ENCODE measurements at regions not wholly inside any gene's neighbourhood (a gene's known extent, or its start where the extent isn't known, plus 50 kb on each side); places are given as distances from the start of the nearest gene placed in this dataset.

DNA sequence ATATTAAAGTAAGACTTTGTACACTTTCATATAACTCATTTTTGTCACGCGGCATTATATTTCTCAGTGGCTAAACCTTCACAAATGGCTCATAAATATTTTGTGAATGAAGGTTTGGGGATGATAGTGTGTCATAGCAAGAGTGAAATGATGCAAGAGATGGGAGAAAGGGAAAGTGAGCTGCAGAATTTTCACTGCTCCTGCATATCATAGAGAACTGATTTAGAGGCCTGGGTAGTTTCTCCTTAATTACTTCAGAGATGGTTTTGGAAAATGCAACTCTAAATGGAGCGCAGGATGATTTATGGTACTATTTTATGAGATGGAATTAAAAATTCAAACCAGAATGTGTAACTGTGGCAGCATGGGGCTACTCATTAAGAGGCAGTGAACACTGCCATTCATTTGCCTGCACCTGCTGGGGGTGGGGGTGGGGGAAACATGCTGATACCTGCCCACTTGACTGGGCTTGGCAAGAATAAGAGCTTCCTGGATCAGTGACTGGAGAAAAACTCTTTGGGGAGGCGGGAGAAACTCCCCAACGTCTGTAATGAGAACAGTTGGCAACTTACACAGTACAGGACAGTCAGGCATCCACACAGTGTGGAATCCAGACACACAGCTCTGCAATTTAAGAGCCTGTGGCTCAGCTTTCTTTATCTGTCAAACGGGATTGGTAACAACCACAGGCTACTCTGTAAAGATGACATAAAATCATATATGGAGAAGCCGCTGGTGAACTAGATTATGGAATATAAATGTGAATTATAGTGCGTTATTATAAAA lies 941.9 kb downstream of the SLC4A3 start:
- Histone ChIP-seq H3K4me1 (replicated peaks in 1 of 2) (no peaks in the 10 kb centered on the region), H3K27ac (no peak overlapping the region), H3K9me3 (replicated peaks in 1 of 3) (no peaks in the 10 kb centered on the region), H3K36me3 (replicated peaks in 1 of 2) (no peaks in the 10 kb centered on the region), H3K27me3 (no peaks in the 10 kb centered on the region), H3K4me3 (no peak overlapping the region)
- no peak for DNase-seq
- TF ChIP-seq, protein P1, sequence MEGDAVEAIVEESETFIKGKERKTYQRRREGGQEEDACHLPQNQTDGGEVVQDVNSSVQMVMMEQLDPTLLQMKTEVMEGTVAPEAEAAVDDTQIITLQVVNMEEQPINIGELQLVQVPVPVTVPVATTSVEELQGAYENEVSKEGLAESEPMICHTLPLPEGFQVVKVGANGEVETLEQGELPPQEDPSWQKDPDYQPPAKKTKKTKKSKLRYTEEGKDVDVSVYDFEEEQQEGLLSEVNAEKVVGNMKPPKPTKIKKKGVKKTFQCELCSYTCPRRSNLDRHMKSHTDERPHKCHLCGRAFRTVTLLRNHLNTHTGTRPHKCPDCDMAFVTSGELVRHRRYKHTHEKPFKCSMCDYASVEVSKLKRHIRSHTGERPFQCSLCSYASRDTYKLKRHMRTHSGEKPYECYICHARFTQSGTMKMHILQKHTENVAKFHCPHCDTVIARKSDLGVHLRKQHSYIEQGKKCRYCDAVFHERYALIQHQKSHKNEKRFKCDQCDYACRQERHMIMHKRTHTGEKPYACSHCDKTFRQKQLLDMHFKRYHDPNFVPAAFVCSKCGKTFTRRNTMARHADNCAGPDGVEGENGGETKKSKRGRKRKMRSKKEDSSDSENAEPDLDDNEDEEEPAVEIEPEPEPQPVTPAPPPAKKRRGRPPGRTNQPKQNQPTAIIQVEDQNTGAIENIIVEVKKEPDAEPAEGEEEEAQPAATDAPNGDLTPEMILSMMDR (IDR thresholded peaks at IDR 0.05), result no peak
- TF ChIP-seq POLR2A (IDR thresholded peaks at IDR 0.05), result no peak
- 73 to 78% (median 76%) methylated on average over 8 of the region's 8 CpGs for WGBS, 4 donors
- intact Hi-C loops (cut with DNase I), result no loop called here

DNA sequence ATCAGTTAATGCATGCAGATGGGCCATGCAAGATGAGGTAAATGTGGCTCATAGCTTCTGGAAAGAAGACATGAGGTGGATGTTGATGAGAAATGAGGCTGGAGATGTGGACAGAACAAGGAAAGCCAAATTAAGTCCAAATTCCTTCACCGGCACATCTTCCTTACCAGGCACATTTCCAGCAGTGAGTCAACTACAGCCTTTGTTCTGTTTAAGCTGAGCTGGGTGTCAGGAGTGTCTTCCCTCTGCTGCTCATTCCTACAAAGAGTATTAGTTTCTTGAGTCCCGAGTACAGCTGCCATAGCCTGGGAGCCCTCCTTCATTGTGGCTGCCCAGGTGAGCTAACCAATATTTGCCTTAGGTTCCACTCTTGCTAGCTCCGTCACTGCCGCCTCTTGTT lies 945.0 kb downstream of the SLC4A3 start:
- TF ChIP-seq POLR2A (IDR thresholded peaks at IDR 0.05), result no peak
- TF ChIP-seq, protein P1 (IDR thresholded peaks at IDR 0.05), result no peak
- Histone ChIP-seq H3K9me3 (replicated peaks in 1 of 3) (no peaks in the 10 kb centered on the region), H3K27me3 (no peaks in the 10 kb centered on the region), H3K36me3 (replicated peaks in 1 of 2) (no peaks in the 10 kb centered on the region), H3K4me3 (no peak overlapping the region), H3K27ac (no peak overlapping the region), H3K4me1 (replicated peaks in 1 of 2) (no peaks in the 10 kb centered on the region)
- WGBS, 4 donors, result 68 to 96% (median 87%) methylated on average over 4 of the region's 4 CpGs
- no peak for DNase-seq
- intact Hi-C loops (cut with DNase I), result no loop called here

DNA sequence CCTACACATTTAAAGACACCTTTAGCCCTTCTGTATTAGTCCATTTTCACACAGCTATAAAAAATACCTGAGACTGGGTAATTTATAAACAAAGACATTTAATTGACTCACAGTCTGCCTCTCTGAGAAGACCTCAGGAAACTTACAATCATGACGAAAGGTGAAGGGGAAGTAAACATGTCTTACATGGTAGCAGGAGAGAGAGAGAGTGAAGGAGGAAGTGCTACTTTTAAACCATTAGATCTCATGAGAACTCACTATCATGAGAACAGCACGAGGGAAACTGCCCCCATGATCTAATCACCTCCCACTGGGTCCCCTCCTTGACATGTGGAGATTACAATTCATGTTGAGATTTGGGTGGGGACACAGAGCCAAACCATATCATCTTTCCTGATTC lies 946.6 kb downstream of the SLC4A3 start:
- no peak for TF ChIP-seq POLR2A (IDR thresholded peaks at IDR 0.05)
- TF ChIP-seq, protein P1 (IDR thresholded peaks at IDR 0.05), result no peak
- H3K27me3 ChIP-seq, result no peaks in the 10 kb centered on the region
- WGBS, 4 donors, result 53 to 74% (median 62%) methylated on average over 2 of the region's 2 CpGs
- H3K27ac ChIP-seq, result no peak overlapping the region
- intact Hi-C loops (cut with DNase I), result no loop called here
- no peak for DNase-seq
- H3K9me3 ChIP-seq (replicated peaks in 1 of 3), result no peaks in the 10 kb centered on the region
- no peak overlapping the region for H3K4me3 ChIP-seq
- H3K36me3 ChIP-seq (replicated peaks in 1 of 2), result no peaks in the 10 kb centered on the region
- no peaks in the 10 kb centered on the region for H3K4me1 ChIP-seq (replicated peaks in 1 of 2)

DNA sequence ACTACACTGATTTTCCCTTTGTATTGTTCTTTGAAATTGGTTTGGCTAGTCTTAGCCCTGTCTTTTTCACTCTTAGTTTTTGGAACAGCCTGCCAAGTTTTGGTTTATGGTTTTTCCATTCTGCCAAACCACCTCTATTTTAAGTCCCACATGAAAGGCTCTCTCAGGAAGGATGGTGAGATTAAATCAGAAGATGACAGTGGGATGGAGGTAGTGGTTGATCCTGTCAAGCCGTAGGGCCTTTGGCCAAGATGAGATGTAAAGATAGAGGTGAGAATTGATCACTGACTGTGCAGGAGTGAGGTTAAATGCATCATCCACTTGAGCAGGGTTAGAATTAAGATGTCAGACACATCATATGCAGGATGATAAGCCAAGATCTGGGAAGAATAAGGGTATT lies 948.5 kb downstream of the SLC4A3 start:
- H3K27ac ChIP-seq, result no peak overlapping the region
- WGBS, 4 donors, result 50 to 79% (median 71%) methylated on average over 1 of the region's 1 CpG
- H3K27me3 ChIP-seq, result no peaks in the 10 kb centered on the region
- no peaks in the 10 kb centered on the region for H3K36me3 ChIP-seq (replicated peaks in 1 of 2)
- H3K9me3 ChIP-seq (replicated peaks in 1 of 3), result no peaks in the 10 kb centered on the region
- H3K4me1 ChIP-seq (replicated peaks in 1 of 2), result no peaks in the 10 kb centered on the region
- TF ChIP-seq, protein P1 (IDR thresholded peaks at IDR 0.05), result no peak
- no peak for TF ChIP-seq POLR2A (IDR thresholded peaks at IDR 0.05)
- no peak for DNase-seq
- intact Hi-C loops (cut with DNase I), result no loop called here
- H3K4me3 ChIP-seq, result no peak overlapping the region
